Bronchial epithelial cell (primary cell): ENCODE measurements at regions not wholly inside any gene's neighbourhood (a gene's known extent, or its start where the extent isn't known, plus 50 kb on each side); places are given as distances from the start of the nearest gene placed in this dataset.
A peak's percentile ranks its signal among the peaks of the same experiment; 100 is the strongest.
"Not testable (repeated sequence)": the region's sequence is repeated elsewhere in the genome, so short reads cannot be mapped to it uniquely, and the experiment has no call there.

Experiments used
- DNase-seq: peaks from one replicate; pipeline ENCODE4 v3.0.0-alpha.2; 2010; ENCODE audit warnings: low read depth
- FAIRE-seq: peaks from 2 replicates; lab custom pipeline; 2011; peaks lifted over from hg19 to GRCh38; lab: Jason Lieb, UNC
- H3K27me3 ChIP-seq: 2 replicates; pipeline ENCODE4 v1.5.1; 2011; ENCODE audit warnings: low read length; ENCODE audit not compliant: control insufficient read depth, insufficient read depth
- H3K36me3 ChIP-seq: 2 replicates; pipeline ENCODE4 v1.5.1; 2011; ENCODE audit warnings: low read length; ENCODE audit not compliant: control insufficient read depth, insufficient read depth
- H3K4me3 ChIP-seq: 2 replicates; pipeline ENCODE4 v1.5.1; 2011; ENCODE audit warnings: mild to moderate bottlenecking, low read depth, low read length, control low read depth
- CTCF ChIP-seq: IDR thresholded peaks from 2 replicates; pipeline ENCODE4 v1.5.1; 2011; ENCODE audit warnings: mild to moderate bottlenecking, moderate library complexity, low read length, control low read depth, inconsistent platforms; ENCODE audit not compliant: insufficient read depth, severe bottlenecking

DNA sequence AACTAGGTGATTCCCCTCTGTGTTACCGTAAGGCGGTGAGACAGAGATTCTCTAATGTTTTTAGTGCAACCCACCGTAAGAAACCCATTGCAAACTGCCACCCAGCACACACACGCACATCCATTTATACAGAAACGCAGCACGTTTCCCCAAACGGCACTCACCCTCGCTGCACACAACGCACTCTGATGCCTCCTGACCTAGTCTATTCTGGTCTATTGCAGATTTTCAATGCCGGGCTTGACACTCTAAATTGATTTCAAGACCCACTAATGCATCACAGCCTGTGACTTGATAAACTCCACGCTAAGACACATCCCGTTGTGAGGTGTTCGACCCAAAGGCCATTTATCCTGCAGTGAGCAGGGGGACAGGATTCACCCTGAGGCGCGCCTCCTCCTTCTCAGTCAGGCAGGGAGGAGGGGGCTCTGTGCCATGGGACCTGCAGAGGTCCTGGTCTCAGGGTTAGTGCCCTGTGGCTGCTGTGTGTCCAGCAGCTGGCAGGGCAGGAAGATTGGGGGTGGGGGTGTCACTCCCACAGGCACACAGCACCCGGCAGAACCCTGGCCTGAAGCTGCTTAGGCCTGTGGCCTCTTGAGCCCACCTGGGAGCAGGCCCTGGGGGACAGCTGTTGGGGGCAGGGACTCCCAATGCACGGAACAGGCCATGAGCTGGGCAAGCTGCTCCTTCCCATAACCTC is 335.6 kb downstream of the PREX1 start:
- H3K36me3 ChIP-seq = no peaks in the 10 kb centered on the region
- DNase-seq (no peak), FAIRE-seq (no peak)
- no peaks in the 10 kb centered on the region for H3K27me3 ChIP-seq
- no peak overlapping the region for H3K4me3 ChIP-seq
- TF ChIP-seq CTCF = no peak

DNA sequence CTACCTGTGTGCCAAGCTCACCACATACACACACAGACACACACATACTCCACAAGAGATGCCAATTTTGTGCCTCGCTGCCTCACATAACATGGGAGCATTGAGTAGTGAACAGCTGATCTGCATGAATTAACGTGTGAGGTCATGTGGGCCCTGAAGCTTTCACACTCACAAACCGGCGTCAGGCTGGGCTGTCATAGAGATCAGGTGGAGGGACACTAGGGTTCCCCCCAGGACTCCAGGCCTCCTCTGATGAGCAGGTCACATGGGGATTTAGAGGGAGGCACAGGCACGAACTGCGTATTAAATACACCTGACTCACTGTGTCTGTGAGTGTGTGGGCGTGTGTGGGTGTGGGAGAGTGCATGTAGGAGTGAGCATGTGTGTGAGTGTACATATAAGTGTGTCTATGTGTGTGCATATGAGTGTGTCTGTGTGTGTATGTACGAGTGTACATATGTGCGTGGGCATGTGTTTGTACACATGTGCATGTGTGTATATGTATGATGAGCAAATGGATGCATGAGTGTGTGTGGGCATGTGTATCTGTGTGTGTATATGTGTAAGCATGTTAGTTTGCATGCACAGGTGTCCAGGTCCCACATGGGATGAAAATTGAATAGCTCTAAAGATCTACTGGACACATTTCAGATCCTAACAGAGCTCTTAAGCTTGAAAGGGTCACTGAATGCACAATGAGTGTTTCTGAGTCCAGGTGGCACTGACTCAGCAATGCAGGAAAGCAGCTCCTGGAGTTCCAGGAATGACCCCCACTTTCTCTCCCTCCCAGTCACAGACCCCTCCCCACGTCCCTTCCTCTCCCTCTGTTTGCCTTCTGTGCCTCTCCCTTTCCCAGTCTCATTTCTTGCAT is 336.6 kb downstream of the PREX1 start:
- H3K27me3 ChIP-seq = no peaks in the 10 kb centered on the region
- no peak for DNase-seq
- no peak overlapping the region for H3K4me3 ChIP-seq
- no peak for FAIRE-seq
- TF ChIP-seq CTCF = no peak
- H3K36me3 ChIP-seq = no peaks in the 10 kb centered on the region

DNA sequence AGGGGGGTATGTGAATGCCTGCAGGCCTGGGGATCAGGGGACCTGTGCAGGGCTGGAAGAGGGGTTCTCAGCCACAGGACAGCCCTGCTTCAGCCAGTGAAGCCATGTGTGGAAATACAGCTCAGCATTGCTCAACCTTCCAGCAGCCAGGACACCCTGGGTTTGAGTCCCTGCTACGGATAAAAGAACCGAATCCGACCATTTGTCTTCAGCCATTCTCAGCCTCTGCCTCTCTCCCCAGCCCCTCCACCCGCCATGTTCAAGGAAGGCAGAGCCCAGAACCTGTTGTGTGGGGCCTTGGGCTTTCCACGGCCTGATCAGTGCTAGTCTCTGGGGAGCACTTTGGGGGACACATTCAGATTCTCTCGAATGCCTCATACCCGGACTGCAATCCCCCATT is 337.5 kb downstream of the PREX1 start:
- DNase-seq, FAIRE-seq, H3K27me3 ChIP-seq, H3K36me3 ChIP-seq, H3K4me3 ChIP-seq: not testable (repeated sequence)

GRCh38 chr20:48489656-48490055 is 338.1 kb downstream of the PREX1 start:
- no peaks in the 10 kb centered on the region for H3K27me3 ChIP-seq
- no peak for TF ChIP-seq CTCF
- no peak for FAIRE-seq
- no peak overlapping the region for H3K4me3 ChIP-seq
- peak; percentile 5 for DNase-seq
- no peaks in the 10 kb centered on the region for H3K36me3 ChIP-seq

GRCh38 chr20:48489046-48489463 is 338.7 kb downstream of the PREX1 start:
- TF ChIP-seq CTCF = no peak
- FAIRE-seq = no peak
- H3K36me3 ChIP-seq = no peaks in the 10 kb centered on the region
- DNase-seq = no peak
- H3K27me3 ChIP-seq = no peaks in the 10 kb centered on the region
- H3K4me3 ChIP-seq = no peak overlapping the region

DNA sequence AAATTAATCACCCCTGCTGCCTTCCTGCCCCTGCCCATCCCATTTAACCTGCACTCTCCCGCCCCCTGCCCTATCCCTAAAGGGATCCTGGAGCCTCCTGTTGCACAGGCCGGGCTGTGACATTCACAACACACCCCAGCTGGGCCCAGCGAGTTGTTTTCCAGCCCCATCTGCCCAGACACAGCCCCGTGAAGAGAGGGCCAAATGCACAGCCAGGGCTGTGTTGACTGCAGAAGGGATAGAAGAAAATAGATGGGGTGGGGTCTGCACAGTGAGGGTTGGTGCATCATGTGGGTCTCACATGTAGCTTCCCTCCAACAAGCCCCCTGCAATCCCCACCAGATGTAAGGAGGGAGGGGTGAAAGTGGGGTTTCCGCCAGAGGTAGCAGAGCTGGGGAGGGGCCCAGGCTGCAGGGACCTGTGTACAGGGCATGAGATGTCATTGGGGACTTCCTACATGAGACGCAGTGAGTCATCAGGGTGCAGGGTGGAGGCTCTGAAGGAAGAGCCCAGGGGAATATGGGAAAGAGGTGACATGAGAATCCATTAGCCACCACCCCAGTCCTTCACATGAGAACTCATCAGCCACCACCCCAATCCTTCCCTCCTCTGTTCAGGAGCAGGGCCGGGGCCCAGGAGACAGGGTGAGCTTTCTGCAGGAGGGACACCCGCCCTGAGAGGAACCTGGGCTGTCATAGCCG is 339.3 kb downstream of the PREX1 start:
- not testable (repeated sequence) for H3K4me3 ChIP-seq, FAIRE-seq, H3K27me3 ChIP-seq, DNase-seq, H3K36me3 ChIP-seq
